ENCODE measurements at regions not wholly inside any gene's neighbourhood (a gene's known extent, or its start where the extent isn't known, plus 50 kb on each side); places are given as distances from the start of the nearest gene placed in this dataset.

DNA sequence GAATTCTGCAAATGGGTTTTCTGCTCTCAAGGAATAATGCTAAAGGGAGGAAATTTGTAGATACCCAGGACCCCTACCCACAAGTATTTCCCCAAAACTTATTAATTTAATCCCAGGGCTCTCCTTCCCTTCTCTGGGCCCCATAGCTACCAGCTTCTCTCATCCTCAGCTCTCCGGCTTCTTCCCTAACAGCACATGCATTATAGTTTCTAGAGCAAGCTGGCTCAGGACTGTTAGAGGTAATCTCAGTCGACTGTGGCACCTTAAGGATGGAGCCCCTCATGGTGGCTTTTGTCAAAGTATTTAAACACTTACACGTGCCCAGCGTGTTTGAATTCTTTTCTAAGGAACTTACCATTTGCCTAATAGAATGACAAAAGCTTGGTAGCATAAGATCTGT is 252.5 kb upstream of the GAS1 start:
- Histone ChIP-seq H3K4me2 (ENCODE audit: insufficient read depth in 1 of 2, low read depth in 2 of 2, low read length in 2 of 2) (no peak overlapping the region), H2BK12ac (ENCODE audit: low read depth, low read length) (no peak overlapping the region), H3K18ac (ENCODE audit: extremely low read depth, low read length) (no peak overlapping the region), H4K20me1 (replicated peaks in 1 of 2; ENCODE audit: control insufficient read depth in 1 of 2, insufficient read depth in 2 of 2, low read length in 2 of 2) (no peaks in the 10 kb centered on the region), H2AK5ac (ENCODE audit: low read depth, low read length) (no peak overlapping the region), H2BK20ac (ENCODE audit: low read length) (no peak overlapping the region), H3K36me3 (ENCODE audit: control insufficient read depth in 2 of 4, insufficient read depth in 4 of 4, low read length in 3 of 4) (no peaks in the 10 kb centered on the region), H3K27me3 (replicated peaks in 1 of 4; ENCODE audit: control insufficient read depth in 3 of 4, extremely low read depth in 1 of 4, insufficient read depth in 3 of 4, low read length in 3 of 4) (no peaks in the 10 kb centered on the region; a peak in 1 of 7 replicates), H3K14ac (ENCODE audit: insufficient read length) (no peak overlapping the region), H3K23me2 (ENCODE audit: low read depth, low read length) (no peaks in the 10 kb centered on the region), H3K79me2 (ENCODE audit: control insufficient read depth in 1 of 2, insufficient read depth in 2 of 2, low read length in 2 of 2) (no peaks in the 10 kb centered on the region), H2BK120ac (replicated peaks; ENCODE audit: low read depth, low read length) (no peak overlapping the region), H4K5ac (ENCODE audit: insufficient read length, low read depth, low read length) (no peak overlapping the region), H2AFZ (ENCODE audit: low read length) (no peak overlapping the region), H3K9me3 (ENCODE audit: insufficient read depth in 2 of 2, low read depth in 1 of 2, low read length in 1 of 2) (no peaks in the 10 kb centered on the region), H3K9ac (replicated peaks in 1 of 4; ENCODE audit: extremely low read depth in 1 of 4, low read depth in 3 of 4, low read length in 3 of 4) (no peak overlapping the region), H4K91ac (replicated peaks; ENCODE audit: insufficient read length, low read length) (no peak overlapping the region), H2BK5ac (ENCODE audit: low read depth, low read length) (no peak overlapping the region), H3K4me3 (ENCODE audit: extremely low read depth in 1 of 4, insufficient read depth in 2 of 4, low read depth in 3 of 4, low read length in 4 of 4) (no peak overlapping the region), H3K79me1 (ENCODE audit: low read depth, low read length) (no peaks in the 10 kb centered on the region), H3K27ac (ENCODE audit: low read depth, low read length) (no peak overlapping the region), H3K4ac (replicated peaks; ENCODE audit: insufficient read length, low read depth, low read length) (no peak overlapping the region), H3K23ac (ENCODE audit: insufficient read length) (no peak overlapping the region), H3K4me1 (replicated peaks in 1 of 4; ENCODE audit: control insufficient read depth in 3 of 4, insufficient read depth in 4 of 4, low read length in 3 of 4) (peaks cover 0 to 2% (median 0%) of the 10 kb centered on the region in 4 experiments; a peak in 3 of 7 replicates), H2BK15ac (ENCODE audit: low read length) (no peak overlapping the region), H4K8ac (ENCODE audit: extremely low read depth, insufficient read depth, low read length) (no peak overlapping the region), H3K56ac (replicated peaks; ENCODE audit: insufficient read length, low read depth, low read length) (no peak overlapping the region)
- 0 out of 2 replicates have a peak, but pooled peaks have one; percentile 12 for TF ChIP-seq MAX (IDR thresholded peaks at IDR 0.05)
- TF ChIP-seq TBP (IDR thresholded peaks at IDR 0.05; ENCODE audit: low read depth, low read length), result no peak
- no peak for TF ChIP-seq EGR1 (IDR thresholded peaks at IDR 0.05; ENCODE audit: borderline replicate concordance, low read depth, low read length)
- 47% methylated on average over 4 of the region's 4 CpGs; no CpG with 5 or more reads in 1 of the 2 experiments for WGBS, 2 experiments (ENCODE audit: extremely low coverage in 1 of 2, insufficient coverage in 1 of 2, insufficient read length in 1 of 2, insufficient replicate concordance in 2 of 2, low coverage in 1 of 2, low lambda C conversion rate in 2 of 2, missing lambda C conversion rate in 1 of 2)
- CTCF ChIA-PET (ENCODE audit: partially characterized antibody), result interaction anchor here (1.3 to 1.7 kb wide), 2 partner anchors 11 to 54 kb away, joined by 3 read pairs; no protein-coding TSS in a partner anchor
- POLR2A ChIA-PET (ENCODE audit: partially characterized antibody), result no interaction called here
- FAIRE-seq (no peak), DNase-seq (ENCODE audit: low read depth in 1 of 2, low spot score in 2 of 2) (no peak)
